ENCODE measurements at regions not wholly inside any gene's neighbourhood (a gene's known extent, or its start where the extent isn't known, plus 50 kb on each side); places are given as distances from the start of the nearest gene placed in this dataset.

DNA sequence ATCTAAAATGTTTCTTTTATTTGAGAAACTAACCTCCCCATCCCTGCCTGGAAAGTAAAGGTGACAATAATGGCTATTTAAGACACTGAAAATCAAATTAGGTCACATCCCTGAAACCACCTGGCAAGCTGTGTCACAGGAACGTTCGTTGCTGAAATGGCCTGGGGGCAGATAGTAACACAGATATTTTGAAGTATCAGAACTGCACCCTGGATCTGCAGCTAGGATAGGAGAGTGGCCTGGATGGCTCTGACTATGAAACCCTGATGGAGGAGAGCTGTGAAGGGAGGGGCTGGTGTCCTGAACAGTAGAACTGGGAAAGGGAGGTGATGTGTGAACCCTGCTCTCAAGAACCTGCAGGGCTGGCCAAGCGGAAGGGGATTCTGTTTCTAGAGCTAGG, 648.3 kb upstream of the CFAP20DC start:
- no peak for DNase-seq (ENCODE audit: low read depth in 3 of 3)

DNA sequence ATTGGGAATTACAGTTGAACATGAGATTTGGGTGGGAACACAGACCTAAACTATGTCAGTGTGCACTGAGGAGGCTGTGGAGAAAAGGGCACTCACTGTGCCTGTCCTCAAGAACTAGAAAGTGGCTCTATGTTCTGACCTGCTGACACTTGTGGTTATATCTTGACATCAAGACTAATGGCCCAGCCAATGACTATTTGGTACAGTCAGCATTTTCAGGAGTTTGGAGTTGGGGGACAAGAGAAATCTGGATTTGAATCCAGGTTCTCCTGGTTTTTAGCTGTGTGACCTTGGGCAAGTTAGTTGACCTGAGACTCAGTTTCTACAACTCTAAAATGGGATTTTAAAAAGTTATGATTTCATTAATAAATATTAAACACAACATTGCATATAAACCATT, 647.0 kb upstream of the CFAP20DC start:
- DNase-seq (ENCODE audit: low read depth in 3 of 3) = no peak

DNA sequence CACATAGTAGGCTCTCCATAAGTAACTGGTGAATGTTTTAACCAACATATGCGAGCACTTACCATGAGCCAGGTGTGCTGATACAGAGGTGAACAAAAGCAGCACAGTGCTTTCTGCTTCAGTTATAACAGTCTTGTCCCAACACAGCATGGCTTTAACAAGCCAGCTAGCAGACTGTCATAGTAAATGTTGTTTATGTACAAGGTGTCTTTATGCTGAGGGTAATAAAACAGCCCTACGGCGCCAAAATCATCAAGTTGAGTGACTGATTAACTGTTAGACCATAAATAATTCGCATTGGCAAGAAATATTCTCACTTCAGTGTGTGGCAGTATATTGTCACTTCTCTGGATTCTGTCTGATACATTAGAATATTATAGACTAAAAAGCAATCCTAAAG, 646.0 kb upstream of the CFAP20DC start:
- DNase-seq (ENCODE audit: low read depth in 3 of 3) = no peak

GRCh38 chr3:59692117-59692516, 642.3 kb upstream of the CFAP20DC start:
- DNase-seq (ENCODE audit: low read depth in 3 of 3) = no peak

- DNase-seq (ENCODE audit: low read depth in 3 of 3) = no peak
Measured at GRCh38 chr3:59690886-59691285, 641.1 kb upstream of the CFAP20DC start.

DNA sequence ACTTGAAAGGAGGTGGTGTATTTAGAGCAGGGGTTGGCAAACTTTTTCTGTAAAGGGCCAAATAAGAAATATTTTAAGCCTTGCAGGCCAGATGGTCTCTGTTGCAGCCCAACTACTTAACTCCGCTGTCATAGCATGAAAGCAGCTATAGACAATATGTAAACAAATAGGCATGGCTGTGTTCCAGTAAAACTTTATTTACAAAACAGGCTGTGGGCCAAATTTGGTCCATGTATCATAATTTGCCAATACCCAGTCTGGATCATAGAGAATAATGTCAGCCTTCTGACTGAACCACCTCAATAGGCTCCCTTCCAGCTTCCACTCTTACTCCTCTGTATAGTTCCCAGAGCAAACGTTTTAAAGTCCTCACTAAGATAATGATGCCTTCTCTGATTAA, 638.8 kb upstream of the CFAP20DC start:
- DNase-seq (ENCODE audit: low read depth in 3 of 3) = no peak

DNA sequence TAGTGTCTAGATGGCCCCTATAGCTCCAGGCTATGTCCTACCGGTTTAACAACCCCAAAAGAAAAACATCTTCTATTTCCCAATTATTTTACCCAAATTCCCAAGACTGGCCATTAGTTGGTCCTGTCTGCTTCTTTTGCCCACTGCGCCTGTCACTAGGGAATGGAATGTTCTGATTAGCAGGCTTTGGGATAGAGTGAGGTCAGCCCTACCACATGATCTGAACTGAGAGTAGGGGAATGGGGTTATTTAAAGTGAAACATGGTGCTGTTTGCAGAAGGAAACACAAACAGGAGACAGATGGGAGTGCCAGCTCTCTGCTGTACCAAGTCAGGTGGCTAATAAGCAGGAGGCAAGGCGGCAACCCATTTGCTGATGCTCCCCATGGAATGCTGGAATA, 635.6 kb upstream of the CFAP20DC start:
- no peak for DNase-seq (ENCODE audit: low read depth in 3 of 3)

GRCh38 chr3:59684766-59685165, 634.9 kb upstream of the CFAP20DC start:
- no peak for DNase-seq (ENCODE audit: low read depth in 3 of 3)

DNA sequence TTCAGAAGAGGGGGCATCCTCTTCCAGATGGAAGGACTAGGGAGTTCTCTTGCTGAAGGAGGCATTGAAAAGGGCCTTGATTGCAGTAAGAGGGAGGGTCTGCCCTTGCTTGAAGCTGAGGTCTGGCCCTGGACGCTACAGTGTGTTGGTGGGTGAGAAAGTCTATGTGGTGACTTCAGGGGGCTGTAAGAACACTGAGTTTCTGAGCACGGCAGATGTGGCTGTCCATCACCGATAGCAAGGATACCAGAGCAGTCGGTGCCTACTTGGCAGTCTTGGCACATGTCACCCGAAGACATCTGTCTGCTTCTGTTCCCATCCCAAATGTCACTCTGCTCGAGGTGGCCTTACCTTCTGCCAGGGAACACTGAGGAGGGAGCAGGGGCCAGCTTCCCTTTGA, 631.1 kb upstream of the CFAP20DC start:
- no peak for DNase-seq (ENCODE audit: low read depth in 3 of 3)

- DNase-seq (ENCODE audit: low read depth in 3 of 3) = no peak
Measured at GRCh38 chr3:59677747-59678702, 628.2 kb upstream of the CFAP20DC start.

GRCh38 chr3:59675495-59675894, 625.7 kb upstream of the CFAP20DC start:
- no peak for DNase-seq (ENCODE audit: low read depth in 3 of 3)

- no peak for DNase-seq (ENCODE audit: low read depth in 3 of 3)
Measured at GRCh38 chr3:59663076-59663850, 613.4 kb upstream of the CFAP20DC start.

- DNase-seq (ENCODE audit: low read depth in 3 of 3) = no peak
Measured at GRCh38 chr3:59660852-59661625, 611.2 kb upstream of the CFAP20DC start.

DNA sequence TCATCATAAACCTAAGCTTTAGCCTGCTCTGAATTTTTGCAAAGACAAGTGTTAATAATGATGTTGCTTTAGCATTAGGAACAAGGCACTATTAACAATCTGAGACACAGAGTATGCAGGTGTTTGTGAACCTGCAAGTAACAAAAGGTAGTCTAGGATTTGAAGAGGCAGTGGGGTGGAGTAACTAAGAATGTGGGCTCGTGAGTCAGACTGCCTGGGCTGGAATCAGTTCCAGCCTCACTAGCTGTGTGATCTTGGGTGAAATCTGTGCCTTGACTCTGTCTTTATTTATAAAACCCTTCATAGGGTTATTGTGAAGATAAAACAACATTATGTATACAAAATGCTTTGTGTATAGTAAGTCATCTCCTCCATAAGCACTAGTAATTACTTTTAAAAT, 610.6 kb upstream of the CFAP20DC start:
- DNase-seq (ENCODE audit: low read depth in 3 of 3) = no peak

DNA sequence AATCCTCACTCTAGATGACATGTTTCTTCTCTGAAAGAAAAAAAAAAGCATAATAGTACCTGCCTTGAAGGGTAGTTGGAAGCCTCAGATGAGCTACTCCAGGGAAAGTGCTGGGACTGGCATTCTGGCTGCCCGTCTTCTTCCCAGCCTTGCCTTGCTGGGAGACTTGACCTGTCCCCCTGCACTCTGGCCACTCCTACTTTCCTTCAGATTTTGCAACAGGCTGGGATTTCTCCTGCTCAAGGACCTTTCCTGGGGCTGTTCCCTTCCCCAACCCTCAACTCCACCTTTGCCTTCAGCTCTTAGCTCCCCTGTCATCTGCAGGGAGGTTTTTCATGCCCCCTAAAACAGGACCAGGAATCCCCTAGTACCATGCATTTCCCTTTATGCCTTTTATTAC, 609.9 kb upstream of the CFAP20DC start:
- DNase-seq (ENCODE audit: low read depth in 3 of 3) = no peak

DNA sequence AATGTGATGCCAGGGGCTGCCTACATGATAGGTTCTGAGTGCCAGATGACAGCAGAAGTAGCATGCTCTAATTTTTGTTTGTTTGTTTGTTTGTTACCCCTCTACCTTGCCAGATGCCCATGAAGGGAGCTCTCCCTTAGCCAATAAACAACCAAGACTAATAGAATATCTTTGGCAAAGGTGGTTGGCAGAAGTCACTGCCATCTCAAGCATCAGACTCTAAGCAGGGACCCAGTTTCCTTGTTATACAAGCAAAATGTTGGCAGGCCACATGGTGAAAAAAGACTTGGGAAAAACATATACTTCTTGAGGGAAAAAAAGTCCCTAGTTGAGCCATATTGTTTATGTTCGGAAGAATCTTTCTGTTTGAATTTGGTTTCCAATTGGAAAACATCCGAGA, 609.0 kb upstream of the CFAP20DC start:
- no peak for DNase-seq (ENCODE audit: low read depth in 3 of 3)

DNA sequence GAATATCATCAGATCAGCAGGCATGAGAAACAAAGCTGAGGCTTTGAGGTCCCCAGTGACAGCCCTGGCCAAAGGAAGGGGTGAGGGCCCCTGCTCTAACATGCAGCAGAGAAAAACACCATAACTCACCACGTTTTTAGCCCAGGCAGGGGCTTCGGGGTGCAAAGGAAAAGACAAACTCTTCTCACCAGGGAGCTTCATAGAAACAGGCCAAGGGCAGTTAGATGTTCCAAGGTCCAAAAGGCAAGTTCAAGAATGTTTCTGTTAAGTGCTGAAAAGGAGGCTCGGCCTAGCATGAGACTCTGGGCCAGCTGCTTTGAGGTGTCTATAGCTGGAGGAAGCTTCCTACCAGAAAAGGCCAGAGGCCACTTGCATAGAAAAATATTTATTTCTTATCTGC, 608.4 kb upstream of the CFAP20DC start:
- no peak for DNase-seq (ENCODE audit: low read depth in 3 of 3)

- DNase-seq (ENCODE audit: low read depth in 3 of 3) = no peak
Measured at GRCh38 chr3:59655418-59656015, 605.7 kb upstream of the CFAP20DC start.

DNA sequence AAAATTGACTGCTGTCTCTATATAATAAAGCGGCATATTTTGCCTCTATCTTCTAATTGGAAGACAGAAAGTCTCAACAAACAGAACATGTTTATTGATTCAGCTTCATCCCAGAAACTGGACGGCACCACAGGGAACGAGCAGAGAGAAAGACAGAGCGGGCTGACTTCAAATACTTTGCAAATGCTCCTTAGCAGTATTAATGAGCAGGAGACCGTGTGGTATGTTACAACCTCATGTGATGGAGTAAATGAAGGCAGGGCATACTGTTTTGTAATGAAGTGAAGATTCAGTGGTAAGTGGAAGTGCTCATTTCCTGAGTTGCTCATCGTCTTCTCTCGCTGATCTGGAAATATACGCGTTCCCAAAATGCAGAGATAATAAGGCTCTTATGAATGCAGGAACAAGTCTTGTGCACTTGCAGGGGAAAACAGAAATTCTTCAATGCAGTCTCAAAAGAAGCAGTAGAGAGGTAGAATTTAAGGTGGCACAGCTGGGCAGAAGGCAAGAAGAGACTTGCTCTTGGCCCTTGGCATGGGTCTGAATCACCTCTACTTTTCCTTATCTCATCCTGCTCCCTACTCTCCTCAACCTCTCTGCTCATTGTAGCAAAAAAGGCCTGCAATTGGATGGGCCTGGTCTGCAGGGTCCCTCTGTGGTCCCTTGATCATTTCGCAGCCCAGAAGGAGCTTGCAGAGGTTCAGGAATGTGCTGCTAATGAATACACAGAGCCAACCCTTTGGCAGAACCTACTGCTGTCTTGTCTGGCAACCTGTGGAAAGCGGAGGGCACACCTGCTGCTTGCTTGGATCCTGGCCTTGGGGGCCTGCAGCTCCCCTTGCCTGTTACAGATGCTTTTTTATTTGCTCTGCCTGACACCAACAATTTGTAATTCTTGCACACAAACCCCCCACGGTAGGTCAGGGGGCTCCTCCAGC, 604.9 kb upstream of the CFAP20DC start:
- DNase-seq (ENCODE audit: low read depth in 3 of 3) = no peak

- DNase-seq (ENCODE audit: low read depth in 3 of 3) = no peak
Measured at GRCh38 chr3:59654123-59654479, 604.3 kb upstream of the CFAP20DC start.
